ENCODE measurements at regions not wholly inside any gene's neighbourhood (a gene's known extent, or its start where the extent isn't known, plus 50 kb on each side); places are given as distances from the start of the nearest gene placed in this dataset.

DNA sequence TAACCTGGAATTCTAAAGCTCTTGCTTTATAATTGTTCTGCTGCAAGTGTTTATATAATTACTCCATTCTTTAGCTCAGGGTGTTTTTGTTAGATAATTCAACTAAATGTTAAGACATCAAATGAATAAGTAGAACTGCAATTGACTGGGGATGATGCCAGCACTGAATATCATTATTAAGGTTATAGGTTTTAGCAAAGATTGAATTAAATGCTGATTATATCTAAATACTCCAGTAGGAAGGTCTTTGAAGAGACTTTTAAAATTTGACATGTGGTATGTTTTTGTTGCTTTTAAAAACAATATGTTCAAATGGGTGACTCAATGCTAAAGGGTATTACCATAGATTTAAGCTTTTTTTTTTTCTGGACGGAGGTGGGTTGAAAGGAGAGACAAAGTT is 170.1 kb upstream of the THUMPD2 start:
- no peaks in the 10 kb centered on the region for H3K4me1 ChIP-seq
- H3K27me3 ChIP-seq (ENCODE audit: low read depth): no peaks in the 10 kb centered on the region
- DNase-seq: no peak
- no peak overlapping the region for H3K27ac ChIP-seq
- intact Hi-C loops (cut with DNase I): no loop called here
- ATAC-seq: no peak
- TF ChIP-seq, protein P1, sequence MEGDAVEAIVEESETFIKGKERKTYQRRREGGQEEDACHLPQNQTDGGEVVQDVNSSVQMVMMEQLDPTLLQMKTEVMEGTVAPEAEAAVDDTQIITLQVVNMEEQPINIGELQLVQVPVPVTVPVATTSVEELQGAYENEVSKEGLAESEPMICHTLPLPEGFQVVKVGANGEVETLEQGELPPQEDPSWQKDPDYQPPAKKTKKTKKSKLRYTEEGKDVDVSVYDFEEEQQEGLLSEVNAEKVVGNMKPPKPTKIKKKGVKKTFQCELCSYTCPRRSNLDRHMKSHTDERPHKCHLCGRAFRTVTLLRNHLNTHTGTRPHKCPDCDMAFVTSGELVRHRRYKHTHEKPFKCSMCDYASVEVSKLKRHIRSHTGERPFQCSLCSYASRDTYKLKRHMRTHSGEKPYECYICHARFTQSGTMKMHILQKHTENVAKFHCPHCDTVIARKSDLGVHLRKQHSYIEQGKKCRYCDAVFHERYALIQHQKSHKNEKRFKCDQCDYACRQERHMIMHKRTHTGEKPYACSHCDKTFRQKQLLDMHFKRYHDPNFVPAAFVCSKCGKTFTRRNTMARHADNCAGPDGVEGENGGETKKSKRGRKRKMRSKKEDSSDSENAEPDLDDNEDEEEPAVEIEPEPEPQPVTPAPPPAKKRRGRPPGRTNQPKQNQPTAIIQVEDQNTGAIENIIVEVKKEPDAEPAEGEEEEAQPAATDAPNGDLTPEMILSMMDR (IDR thresholded peaks at IDR 0.05): no peak
- H3K4me3 ChIP-seq: no peak overlapping the region
- H3K9me3 ChIP-seq: no peaks in the 10 kb centered on the region
- H3K36me3 ChIP-seq: no peaks in the 10 kb centered on the region

DNA sequence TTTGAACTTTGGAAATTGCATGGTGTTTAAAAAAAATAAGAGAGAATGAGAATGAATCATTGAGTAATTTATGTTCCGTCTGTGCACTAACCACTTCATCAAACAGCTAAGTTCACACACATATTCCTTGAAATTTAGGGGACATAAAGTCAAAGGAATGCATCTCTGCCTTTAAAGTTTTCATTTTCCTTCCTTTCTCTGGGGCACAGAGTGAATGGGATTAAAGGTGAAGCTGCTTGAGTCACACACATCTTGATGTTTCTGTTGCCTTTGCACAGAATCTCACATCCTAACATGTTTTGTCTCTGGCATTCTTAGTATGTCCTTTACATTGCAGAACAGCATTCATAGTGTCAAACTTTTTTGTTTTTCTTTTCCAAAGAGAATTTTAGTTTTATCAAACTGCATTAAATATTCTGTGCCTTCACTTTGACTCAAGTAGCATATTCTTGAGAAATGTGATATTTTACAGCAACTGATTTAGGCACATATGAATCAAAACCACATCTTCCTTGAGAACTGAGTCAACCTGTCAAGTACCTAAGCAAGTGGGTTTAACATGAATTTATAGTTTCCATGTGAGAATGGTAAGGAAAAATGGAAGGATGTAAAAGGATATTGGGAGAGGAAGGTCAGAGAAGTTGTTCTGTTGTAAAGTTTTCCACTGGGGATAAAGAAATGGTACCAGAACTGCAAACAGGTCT is 169.1 kb upstream of the THUMPD2 start:
- no peak for DNase-seq
- H3K27ac ChIP-seq: no peak overlapping the region
- TF ChIP-seq, protein P1 (IDR thresholded peaks at IDR 0.05): no peak
- no peaks in the 10 kb centered on the region for H3K36me3 ChIP-seq
- H3K27me3 ChIP-seq (ENCODE audit: low read depth): no peaks in the 10 kb centered on the region
- H3K4me1 ChIP-seq: no peaks in the 10 kb centered on the region
- ATAC-seq: no peak
- H3K4me3 ChIP-seq: no peak overlapping the region
- no peaks in the 10 kb centered on the region for H3K9me3 ChIP-seq
- intact Hi-C loops (cut with DNase I): no loop called here

DNA sequence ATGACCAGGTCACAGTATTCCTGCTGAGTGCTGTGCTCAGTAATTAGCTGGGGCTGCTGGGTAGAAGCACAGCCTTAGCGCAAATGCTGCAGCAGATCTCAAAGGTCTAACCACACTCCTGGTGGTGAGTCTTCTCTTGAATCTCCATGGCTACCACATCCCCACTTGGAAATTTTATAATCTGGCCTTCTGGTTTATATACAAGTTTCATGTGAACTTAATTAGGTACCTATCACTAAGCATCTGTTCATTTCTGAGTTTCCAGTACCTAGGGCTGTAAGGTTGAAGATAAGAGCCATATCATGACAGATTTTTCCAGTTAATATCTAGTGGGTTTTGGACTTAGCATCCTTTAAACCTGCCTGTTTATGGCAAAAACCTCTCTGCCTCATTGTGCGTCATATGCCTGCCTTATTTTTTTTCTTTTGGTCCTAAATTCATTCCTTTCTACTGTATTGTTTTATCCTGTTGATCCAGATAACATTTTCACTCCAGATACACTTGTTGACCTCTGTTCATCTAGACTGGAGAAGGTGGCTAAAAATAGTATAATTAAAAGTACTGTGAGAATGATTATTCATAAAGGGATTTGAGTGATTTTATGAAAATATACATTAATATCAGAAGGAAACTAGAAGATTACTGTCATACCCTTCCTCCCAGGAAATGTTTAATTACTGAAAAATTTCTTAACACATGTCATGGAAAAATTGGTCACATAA is 168.4 kb upstream of the THUMPD2 start:
- ATAC-seq (no peak), DNase-seq (no peak)
- Histone ChIP-seq H3K4me1 (no peaks in the 10 kb centered on the region), H3K27me3 (ENCODE audit: low read depth) (no peaks in the 10 kb centered on the region), H3K4me3 (no peak overlapping the region), H3K27ac (no peak overlapping the region), H3K9me3 (no peaks in the 10 kb centered on the region), H3K36me3 (no peaks in the 10 kb centered on the region)
- intact Hi-C loops (cut with DNase I): no loop called here
- TF ChIP-seq, protein P1 (IDR thresholded peaks at IDR 0.05): no peak

DNA sequence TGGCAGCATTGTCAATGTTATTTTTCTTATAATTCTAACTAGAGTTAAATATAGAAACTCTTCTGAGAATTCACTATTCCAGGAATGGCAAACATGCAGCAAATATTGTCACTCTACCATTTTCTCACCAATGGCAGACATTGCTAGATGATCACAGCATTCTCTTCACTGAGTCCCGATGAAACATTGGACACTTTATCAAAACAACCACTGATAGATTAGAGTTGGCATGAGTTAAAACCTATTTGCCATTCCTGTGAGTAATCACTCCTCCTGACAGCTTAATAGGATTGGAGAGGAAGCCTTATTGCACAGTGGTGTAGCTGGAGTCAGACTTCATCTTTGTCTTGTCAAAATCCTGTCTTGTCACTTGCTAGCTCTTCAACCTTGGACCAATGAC is 163.9 kb upstream of the THUMPD2 start:
- TF ChIP-seq, protein P1 (IDR thresholded peaks at IDR 0.05): no peak
- no peak for ATAC-seq

DNA sequence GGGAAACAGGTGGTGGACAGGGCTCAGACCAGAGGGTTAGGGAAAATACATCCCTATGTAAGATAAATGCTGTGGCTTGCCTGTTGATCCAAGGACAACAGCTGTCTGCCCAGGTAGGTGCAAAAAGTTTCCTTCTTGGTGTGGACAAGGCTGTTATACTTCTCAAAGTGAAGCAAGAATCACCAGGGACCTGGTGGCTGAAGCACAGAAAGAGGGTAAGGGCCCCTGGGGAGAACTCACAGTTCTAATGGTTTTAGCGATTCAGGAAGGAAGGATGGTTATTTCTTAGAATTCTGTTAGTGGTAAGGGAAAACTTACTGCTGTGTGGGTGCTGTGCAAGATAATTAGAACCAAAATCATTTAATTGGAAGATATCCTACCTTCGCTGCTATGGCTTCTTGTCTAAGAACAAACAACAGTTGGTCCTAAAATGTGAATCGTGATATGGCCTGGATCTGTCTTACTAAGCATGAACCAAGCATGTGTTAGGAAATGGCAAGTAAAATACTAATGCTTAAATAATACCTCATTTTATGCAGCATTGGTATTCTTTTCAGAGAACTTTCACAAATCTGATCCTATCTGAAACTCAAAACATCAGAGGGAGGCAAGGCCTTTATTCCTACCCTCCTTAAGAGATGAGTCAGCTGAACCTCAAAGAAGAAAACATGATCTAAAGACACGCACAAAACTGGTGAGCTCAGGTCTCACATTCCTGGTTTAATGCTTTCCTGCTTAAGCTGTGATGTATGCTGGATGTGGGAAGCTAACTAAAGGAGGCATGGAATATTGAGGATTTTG is 159.2 kb upstream of the THUMPD2 start:
- H3K27me3 ChIP-seq (ENCODE audit: low read depth): no peaks in the 10 kb centered on the region
- H3K4me3 ChIP-seq: no peak overlapping the region
- H3K9me3 ChIP-seq: no peaks in the 10 kb centered on the region
- intact Hi-C loops (cut with DNase I): no loop called here
- ATAC-seq (no peak), DNase-seq (no peak)
- H3K27ac ChIP-seq: no peak overlapping the region
- no peaks in the 10 kb centered on the region for H3K4me1 ChIP-seq
- no peaks in the 10 kb centered on the region for H3K36me3 ChIP-seq
- TF ChIP-seq, protein P1 (IDR thresholded peaks at IDR 0.05): no peak

More for the DNA sequence above, 163.9 kb upstream of the THUMPD2 start:
- DNase-seq: no peak
- Histone ChIP-seq H3K4me1 (no peaks in the 10 kb centered on the region), H3K36me3 (no peaks in the 10 kb centered on the region), H3K27ac (no peak overlapping the region), H3K9me3 (no peaks in the 10 kb centered on the region), H3K27me3 (ENCODE audit: low read depth) (no peaks in the 10 kb centered on the region), H3K4me3 (no peak overlapping the region)
- intact Hi-C loops (cut with DNase I): no loop called here

All from lower lobe of right lung (tissue), 2 donors.